Colonic mucosa (tissue), 4 donors: ENCODE measurements at regions not wholly inside any gene's neighbourhood (a gene's known extent, or its start where the extent isn't known, plus 50 kb on each side); places are given as distances from the start of the nearest gene placed in this dataset.

Source experiments
- DNase-seq: peaks from one replicate; pipeline ENCODE4 v3.0.0-alpha.2; 2020
- H3K27ac ChIP-seq: fragments of 200-600 bp; one replicate; pipeline ENCODE4 v1.8.0; 2021
- H3K27me3 ChIP-seq: fragments of 200-600 bp; one replicate; pipeline ENCODE4 v1.8.0; 2021
- H3K36me3 ChIP-seq: fragments of 200-600 bp; one replicate; pipeline ENCODE4 v1.8.0; 2021
- H3K4me1 ChIP-seq: fragments of 200-600 bp; one replicate; pipeline ENCODE4 v1.8.0; 2021; ENCODE audit warnings: mild to moderate bottlenecking
- H3K4me3 ChIP-seq: fragments of 200-600 bp; one replicate; pipeline ENCODE4 v1.8.0; 2021
- H3K9ac ChIP-seq, 2 donors: one replicate each; pipeline ENCODE4 v1.7.0; 2013; ENCODE audit warnings: control low read depth in 2 of 2, low read depth in 2 of 2, low read length in 2 of 2
- H3K9me3 ChIP-seq: fragments of 200-600 bp; one replicate; pipeline ENCODE4 v1.8.0; 2021
- intact Hi-C: fragments of 100-400 bp; cut with DNase I; formaldehyde crosslinking; loops from one replicate; pipeline ENCODE4 v1.14.1; 2022
- TF ChIP-seq, protein P1 (sequence below): fragments of 200-600 bp; IDR thresholded peaks from one replicate; pipeline ENCODE4 v1.8.0; 2022; ENCODE audit warnings: antibody characterized with exemption, mild to moderate bottlenecking
- donor health status: healthy.
- donor health status: DM: no; HTN: no; CAD: no.
- donor health status: DM: no; HTN: no; CAD: no.

GRCh38 chr1:192418552-192419285 is 101.9 kb downstream of the RGS21 start:
- no peaks in the 10 kb centered on the region for H3K27me3 ChIP-seq
- intact Hi-C loops = no loop called here
- H3K36me3 ChIP-seq = no peaks in the 10 kb centered on the region
- H3K9me3 ChIP-seq = no peaks in the 10 kb centered on the region
- H3K9ac ChIP-seq = no peak overlapping the region
- no peak overlapping the region for H3K4me3 ChIP-seq
- no peaks in the 10 kb centered on the region for H3K4me1 ChIP-seq
- no peak overlapping the region for H3K27ac ChIP-seq
- TF ChIP-seq, protein P1, sequence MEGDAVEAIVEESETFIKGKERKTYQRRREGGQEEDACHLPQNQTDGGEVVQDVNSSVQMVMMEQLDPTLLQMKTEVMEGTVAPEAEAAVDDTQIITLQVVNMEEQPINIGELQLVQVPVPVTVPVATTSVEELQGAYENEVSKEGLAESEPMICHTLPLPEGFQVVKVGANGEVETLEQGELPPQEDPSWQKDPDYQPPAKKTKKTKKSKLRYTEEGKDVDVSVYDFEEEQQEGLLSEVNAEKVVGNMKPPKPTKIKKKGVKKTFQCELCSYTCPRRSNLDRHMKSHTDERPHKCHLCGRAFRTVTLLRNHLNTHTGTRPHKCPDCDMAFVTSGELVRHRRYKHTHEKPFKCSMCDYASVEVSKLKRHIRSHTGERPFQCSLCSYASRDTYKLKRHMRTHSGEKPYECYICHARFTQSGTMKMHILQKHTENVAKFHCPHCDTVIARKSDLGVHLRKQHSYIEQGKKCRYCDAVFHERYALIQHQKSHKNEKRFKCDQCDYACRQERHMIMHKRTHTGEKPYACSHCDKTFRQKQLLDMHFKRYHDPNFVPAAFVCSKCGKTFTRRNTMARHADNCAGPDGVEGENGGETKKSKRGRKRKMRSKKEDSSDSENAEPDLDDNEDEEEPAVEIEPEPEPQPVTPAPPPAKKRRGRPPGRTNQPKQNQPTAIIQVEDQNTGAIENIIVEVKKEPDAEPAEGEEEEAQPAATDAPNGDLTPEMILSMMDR = no peak
- DNase-seq = no peak

DNA sequence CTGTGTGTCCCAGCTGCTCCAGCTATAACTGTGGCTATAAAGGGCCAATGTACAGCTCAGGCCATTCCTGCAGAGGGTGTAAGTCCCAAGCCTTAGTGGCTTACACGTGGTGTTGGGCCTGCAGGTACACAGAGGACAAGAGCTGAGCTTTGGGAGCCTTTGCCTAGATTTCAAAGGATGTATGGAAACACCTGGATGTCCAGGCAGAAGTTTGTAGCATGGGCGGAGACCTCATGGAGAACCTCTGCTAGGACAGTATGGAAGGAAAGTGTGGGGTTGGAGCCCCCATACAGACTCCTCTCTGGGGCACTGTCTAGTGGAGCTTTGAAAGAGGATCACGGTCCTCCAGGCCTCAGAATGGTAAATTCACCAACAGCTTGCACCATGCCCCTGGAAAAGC is 113.9 kb downstream of the RGS21 start:
- TF ChIP-seq, protein P1 = no peak
- intact Hi-C loops = no loop called here
- Histone ChIP-seq H3K4me3 (no peak overlapping the region), H3K36me3 (no peaks in the 10 kb centered on the region), H3K4me1 (no peaks in the 10 kb centered on the region), H3K27ac (no peak overlapping the region), H3K27me3 (no peaks in the 10 kb centered on the region), H3K9ac (no peak overlapping the region), H3K9me3 (no peaks in the 10 kb centered on the region)
- DNase-seq = no peak

DNA sequence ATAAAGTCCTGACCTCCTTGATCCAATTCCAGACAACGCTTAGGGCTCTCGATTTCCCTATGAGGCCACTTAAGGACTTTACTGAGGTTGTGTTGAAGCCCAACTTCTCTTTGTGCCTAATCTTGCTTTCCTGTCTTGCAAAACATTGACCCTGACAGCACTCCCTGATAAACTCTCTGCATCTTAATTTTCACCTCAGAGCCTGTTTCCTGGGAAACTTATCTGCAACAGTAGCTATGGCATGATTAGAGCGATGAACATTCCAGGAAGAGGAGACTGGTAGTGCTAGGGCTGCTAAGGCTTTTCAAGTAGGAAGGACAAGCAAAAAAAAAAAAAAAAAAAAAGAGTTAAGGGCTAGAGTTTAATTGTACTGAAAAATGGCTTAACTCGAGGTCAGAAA is 118.9 kb downstream of the RGS21 start:
- TF ChIP-seq, protein P1 = no peak
- H3K27me3 ChIP-seq = no peaks in the 10 kb centered on the region
- H3K9ac ChIP-seq = no peak overlapping the region
- H3K9me3 ChIP-seq = no peaks in the 10 kb centered on the region
- H3K36me3 ChIP-seq = no peaks in the 10 kb centered on the region
- no peak overlapping the region for H3K4me3 ChIP-seq
- no peak overlapping the region for H3K27ac ChIP-seq
- DNase-seq = no peak
- H3K4me1 ChIP-seq = no peaks in the 10 kb centered on the region
- intact Hi-C loops = no loop called here

GRCh38 chr1:192436441-192437078 is 119.8 kb downstream of the RGS21 start:
- no peaks in the 10 kb centered on the region for H3K36me3 ChIP-seq
- TF ChIP-seq, protein P1 = no peak
- H3K27me3 ChIP-seq = no peaks in the 10 kb centered on the region
- no peak overlapping the region for H3K27ac ChIP-seq
- no peaks in the 10 kb centered on the region for H3K9me3 ChIP-seq
- H3K4me3 ChIP-seq = no peak overlapping the region
- H3K4me1 ChIP-seq = no peaks in the 10 kb centered on the region
- no peak overlapping the region for H3K9ac ChIP-seq
- intact Hi-C loops = no loop called here
- no peak for DNase-seq

GRCh38 chr1:192438737-192439136 is 121.9 kb downstream of the RGS21 start:
- TF ChIP-seq, protein P1 = no peak
- Histone ChIP-seq H3K27ac (no peak overlapping the region), H3K36me3 (no peaks in the 10 kb centered on the region), H3K4me1 (no peaks in the 10 kb centered on the region), H3K27me3 (no peaks in the 10 kb centered on the region), H3K4me3 (no peak overlapping the region), H3K9me3 (no peaks in the 10 kb centered on the region), H3K9ac (no peak overlapping the region)
- intact Hi-C loops = no loop called here
- no peak for DNase-seq
